NT2/D1 (cell line): ENCODE measurements at regions not wholly inside any gene's neighbourhood (a gene's known extent, or its start where the extent isn't known, plus 50 kb on each side); places are given as distances from the start of the nearest gene placed in this dataset.

Experiments used
- DNase-seq: peaks from one replicate; pipeline ENCODE4 v3.0.0-alpha.2; 2011; ENCODE audit warnings: low read depth, low spot score
- H3K27me3 ChIP-seq: 2 replicates; pipeline ENCODE4 v1.6.0; 2011; ENCODE audit warnings: mild to moderate bottlenecking; ENCODE audit not compliant: insufficient read length, insufficient read depth
- H3K36me3 ChIP-seq: 2 replicates; pipeline ENCODE4 v1.6.1; 2011; ENCODE audit warnings: mild to moderate bottlenecking, low read length, mixed read lengths; ENCODE audit not compliant: insufficient read depth, insufficient read length
- H3K4me1 ChIP-seq: 2 replicates; pipeline ENCODE4 v1.5.1; 2011; ENCODE audit not compliant: insufficient read depth, insufficient read length
- H3K4me3 ChIP-seq: 2 replicates; pipeline ENCODE4 v1.5.1; 2011; ENCODE audit warnings: low read depth; ENCODE audit not compliant: insufficient read length
- H3K9ac ChIP-seq: 2 replicates; pipeline ENCODE4 v1.6.0; 2011; ENCODE audit warnings: low read depth; ENCODE audit not compliant: insufficient read length
- H3K9me3 ChIP-seq: 2 replicates; pipeline ENCODE4 v1.5.1; 2011; ENCODE audit warnings: mild to moderate bottlenecking, low read length; ENCODE audit not compliant: insufficient read depth
- SUZ12 ChIP-seq: IDR thresholded peaks from 2 replicates; pipeline ENCODE4 v1.6.1; 2011; ENCODE audit not compliant: insufficient read length, insufficient read depth; ENCODE audit errors: extremely low read depth
- YY1 ChIP-seq: IDR thresholded peaks from 2 replicates; pipeline ENCODE4 v1.6.1; 2011; ENCODE audit not compliant: insufficient read length, insufficient read depth
- ZNF274 ChIP-seq: IDR thresholded peaks from 2 replicates; pipeline ENCODE4 v1.6.1; 2011; ENCODE audit warnings: mild to moderate bottlenecking, low read depth, low read length

GRCh38 chr11:45754741-45755140 lies 50.2 kb upstream of the SLC35C1 start:
- Histone ChIP-seq H3K27me3 (no peaks in the 10 kb centered on the region), H3K4me1 (peaks cover 28% of the 10 kb centered on the region), H3K9me3 (no peaks in the 10 kb centered on the region), H3K4me3 (no peak overlapping the region), H3K36me3 (no peaks in the 10 kb centered on the region), H3K9ac (no peak overlapping the region)
- no peak for DNase-seq
- TF ChIP-seq SUZ12 (no peak), ZNF274 (no peak), YY1 (no peak)

- Histone ChIP-seq H3K27me3 (no peaks in the 10 kb centered on the region), H3K36me3 (no peaks in the 10 kb centered on the region), H3K4me3 (no peak overlapping the region), H3K4me1 (peaks cover 28% of the 10 kb centered on the region), H3K9me3 (no peaks in the 10 kb centered on the region), H3K9ac (no peak overlapping the region)
- DNase-seq: no peak
- no peak for TF ChIP-seq ZNF274
- no peak for TF ChIP-seq YY1
- no peak for TF ChIP-seq SUZ12
Observed at GRCh38 chr11:45754261-45754709, 50.7 kb upstream of the SLC35C1 start.

GRCh38 chr11:45752106-45752505 lies 52.8 kb upstream of the SLC35C1 start:
- no peaks in the 10 kb centered on the region for H3K27me3 ChIP-seq
- no peak overlapping the region for H3K4me3 ChIP-seq
- no peaks in the 10 kb centered on the region for H3K36me3 ChIP-seq
- no peak overlapping the region for H3K9ac ChIP-seq
- no peaks in the 10 kb centered on the region for H3K9me3 ChIP-seq
- no peak for DNase-seq
- no peak for TF ChIP-seq YY1
- TF ChIP-seq ZNF274: no peak
- TF ChIP-seq SUZ12: no peak
- H3K4me1 ChIP-seq: peaks cover 24% of the 10 kb centered on the region

GRCh38 chr11:45751430-45751829 lies 53.5 kb upstream of the SLC35C1 start:
- Histone ChIP-seq H3K4me3 (no peak overlapping the region), H3K27me3 (no peaks in the 10 kb centered on the region), H3K9ac (no peak overlapping the region), H3K4me1 (peaks cover 22% of the 10 kb centered on the region), H3K36me3 (no peaks in the 10 kb centered on the region), H3K9me3 (no peaks in the 10 kb centered on the region)
- peak; percentile 83 for DNase-seq
- TF ChIP-seq ZNF274: no peak
- TF ChIP-seq SUZ12: no peak
- no peak for TF ChIP-seq YY1

- Histone ChIP-seq H3K4me1 (peaks cover 17% of the 10 kb centered on the region), H3K9ac (no peak overlapping the region), H3K4me3 (no peak overlapping the region), H3K9me3 (no peaks in the 10 kb centered on the region), H3K27me3 (no peaks in the 10 kb centered on the region), H3K36me3 (no peaks in the 10 kb centered on the region)
- no peak for DNase-seq
- no peak for TF ChIP-seq SUZ12
- no peak for TF ChIP-seq YY1
- no peak for TF ChIP-seq ZNF274
Observed at GRCh38 chr11:45750439-45750838, 54.5 kb upstream of the SLC35C1 start.

- no peaks in the 10 kb centered on the region for H3K27me3 ChIP-seq
- no peak overlapping the region for H3K4me3 ChIP-seq
- peaks cover 14% of the 10 kb centered on the region for H3K4me1 ChIP-seq
- DNase-seq: no peak
- no peaks in the 10 kb centered on the region for H3K9me3 ChIP-seq
- H3K36me3 ChIP-seq: no peaks in the 10 kb centered on the region
- no peak overlapping the region for H3K9ac ChIP-seq
- TF ChIP-seq ZNF274: no peak
- TF ChIP-seq SUZ12: no peak
- no peak for TF ChIP-seq YY1
Observed at GRCh38 chr11:45748801-45749200, 56.1 kb upstream of the SLC35C1 start.

GRCh38 chr11:45745065-45745811 lies 59.7 kb upstream of the SLC35C1 start:
- TF ChIP-seq ZNF274: no peak
- TF ChIP-seq SUZ12: no peak
- no peak for TF ChIP-seq YY1
- DNase-seq: no peak
- H3K9ac ChIP-seq: no peak overlapping the region
- no peaks in the 10 kb centered on the region for H3K27me3 ChIP-seq
- H3K36me3 ChIP-seq: no peaks in the 10 kb centered on the region
- 0 out of 2 replicates have a peak, but pooled peaks cover under 1% of the 10 kb centered on the region for H3K9me3 ChIP-seq
- H3K4me1 ChIP-seq: peaks cover 6% of the 10 kb centered on the region
- H3K4me3 ChIP-seq: no peak overlapping the region
